Psoas muscle (tissue), 7 donors: ENCODE measurements at regions not wholly inside any gene's neighbourhood (a gene's known extent, or its start where the extent isn't known, plus 50 kb on each side); places are given as distances from the start of the nearest gene placed in this dataset.
A peak's percentile ranks its signal among the peaks of the same experiment; 100 is the strongest.
"Not testable (repeated sequence)": the region's sequence is repeated elsewhere in the genome, so short reads cannot be mapped to it uniquely, and the experiment has no call there.

ENCODE experiments used
- ATAC-seq, 4 donors: fragments of 200-7000 bp; cut with Tn5 transposase; one replicate each; pipeline ENCODE4 v1.9.1; 2020; ENCODE audit warnings: moderate library complexity in 3 of 4, mild to moderate bottlenecking in 2 of 4
- DNase-seq, 2 donors: peaks; one replicate each; pipeline ENCODE4 v3.0.0-alpha.2; 2020
- H3K27ac ChIP-seq: fragments of 200-600 bp; one replicate; pipeline ENCODE4 v1.8.0; 2022
- H3K27me3 ChIP-seq, 3 donors: fragments of 200-600 bp in 1 of 3; one replicate each; pipeline versions ENCODE4 v1.6.1 to v1.8.0; 2013 to 2022; ENCODE audit warnings: low read length in 2 of 3, mild to moderate bottlenecking in 2 of 3, moderate library complexity in 1 of 3; ENCODE audit not compliant: insufficient read depth in 3 of 3
- H3K36me3 ChIP-seq, 2 donors: fragments of 200-600 bp in 1 of 2; one replicate each; pipeline versions ENCODE4 v1.6.1 to v1.8.0; 2013 to 2022; ENCODE audit warnings: low read depth in 1 of 2, mild to moderate bottlenecking in 1 of 2, moderate library complexity in 1 of 2; ENCODE audit not compliant: insufficient read depth in 1 of 2
- H3K4me1 ChIP-seq: fragments of 200-600 bp; one replicate; pipeline ENCODE4 v1.8.0; 2022
- H3K4me3 ChIP-seq: fragments of 200-600 bp; one replicate; pipeline ENCODE4 v1.8.0; 2022; ENCODE audit warnings: mild to moderate bottlenecking
- H3K9me3 ChIP-seq: fragments of 200-600 bp; one replicate; pipeline ENCODE4 v1.8.0; 2022
- CTCF ChIP-seq: fragments of 200-600 bp; IDR thresholded peaks from one replicate; pipeline ENCODE4 v1.8.0; 2022; ENCODE audit warnings: antibody characterized with exemption
- WGBS, 3 donors: extraction: QIAGEN DNeasy Blood & Tissue Kit; methylation state at CpG; one replicate each; pipeline versions ENCODE4 v1.1.6 to v1.1.7; 2013; 5-methylcytosine and 5-hydroxymethylcytosine counted together
- intact Hi-C, 2 donors: fragments of 100-400 bp; cut with DNase I; formaldehyde crosslinking; loops; one replicate each; pipeline versions ENCODE4 v1.11.0 to v1.14.2; 2022
- donor health status: healthy with polysubstance abuse.
- donor health status: DM: no; HTN: no; CAD: no; lungs with moderate emphysema.
- donor health status: Bipolar disorder and iron deficiency.
- donor health status: healthy.
- donor health status: DM: yes; HTN: yes; CAD: no.
- donor health status: DM: no; HTN: no; CAD: no.
- donor health status: DM: yes; HTN: yes; CAD: no.

- Histone ChIP-seq H3K36me3 (no peaks in the 10 kb centered on the region), H3K9me3 (no peaks in the 10 kb centered on the region), H3K4me1 (peaks cover 11% of the 10 kb centered on the region), H3K27me3 (no peaks in the 10 kb centered on the region), H3K27ac (no peak overlapping the region), H3K4me3 (no peak overlapping the region)
- ATAC-seq (no peak), DNase-seq (no peak)
- intact Hi-C loops, result no loop called here
- WGBS, 3 donors, result 48 to 57% (median 56%) methylated on average over 2 of the region's 2 CpGs
- no peak for TF ChIP-seq CTCF
Measured at GRCh38 chr11:123318623-123319022, 111.4 kb upstream of the GRAMD1B start.

DNA sequence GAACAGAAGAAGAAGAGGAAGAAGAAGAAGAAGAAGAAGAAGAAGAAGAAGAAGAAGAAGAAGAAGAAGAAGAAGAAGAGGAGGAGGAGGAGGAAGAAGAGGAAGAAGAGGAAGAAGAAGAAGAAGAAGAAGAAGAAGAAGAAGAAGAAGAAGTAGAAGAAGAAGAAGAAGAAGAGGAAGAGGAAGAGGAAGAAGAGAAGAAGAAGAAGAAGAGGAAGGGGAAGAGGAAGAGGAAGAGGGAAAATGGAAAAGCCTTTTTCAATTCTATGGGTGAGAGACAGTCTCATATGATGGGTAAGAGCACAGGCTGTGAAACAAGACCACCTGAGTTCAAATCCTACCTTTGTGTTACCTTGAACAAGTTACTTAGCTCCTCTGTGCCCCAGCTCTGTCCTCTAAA, 111.9 kb upstream of the GRAMD1B start:
- H3K9me3 ChIP-seq, H3K4me3 ChIP-seq, intact Hi-C loops, H3K27ac ChIP-seq, H3K36me3 ChIP-seq, ATAC-seq, DNase-seq, H3K27me3 ChIP-seq: not testable (repeated sequence)
- peaks cover 11% of the 10 kb centered on the region for H3K4me1 ChIP-seq

DNA sequence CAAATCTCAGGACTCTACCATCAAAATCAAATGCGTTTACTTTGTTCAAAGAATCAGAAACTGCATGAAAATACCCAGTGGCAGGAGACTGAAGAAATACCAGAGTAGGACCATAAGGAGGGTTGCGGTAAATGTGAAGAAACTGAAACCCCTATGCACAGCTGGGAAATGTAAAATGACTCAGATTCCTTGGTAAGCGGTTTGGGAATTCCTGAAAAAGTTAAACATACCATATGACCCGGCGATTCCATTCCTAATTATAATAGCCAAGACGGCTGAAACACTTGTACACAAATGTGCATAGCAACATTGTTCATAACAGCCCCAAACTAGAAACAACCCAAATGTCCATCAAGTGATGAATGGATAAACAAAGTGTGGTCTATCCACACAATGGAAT, 114.1 kb upstream of the GRAMD1B start:
- Histone ChIP-seq H3K27ac (no peak overlapping the region), H3K4me3 (no peak overlapping the region), H3K9me3 (no peaks in the 10 kb centered on the region), H3K36me3 (no peaks in the 10 kb centered on the region), H3K27me3 (no peaks in the 10 kb centered on the region), H3K4me1 (peaks cover 11% of the 10 kb centered on the region)
- intact Hi-C loops, result no loop called here
- TF ChIP-seq CTCF, result no peak
- DNase-seq, result no peak
- ATAC-seq, result no peak
- WGBS, 3 donors, result 78 to 85% (median 84%) methylated on average over 6 of the region's 6 CpGs

GRCh38 chr11:123314972-123315371, 115.1 kb upstream of the GRAMD1B start:
- H3K9me3 ChIP-seq, result no peaks in the 10 kb centered on the region
- ATAC-seq (peak; percentile 47 to 99 (median 96)), DNase-seq (peak; percentile 18 to 71)
- intact Hi-C loops, result no loop called here
- H3K4me3 ChIP-seq, result no peak overlapping the region
- no peak for TF ChIP-seq CTCF
- peaks cover 11% of the 10 kb centered on the region for H3K4me1 ChIP-seq
- 16 to 26% (median 24%) methylated on average over 11 of the region's 11 CpGs for WGBS, 3 donors
- no peaks in the 10 kb centered on the region for H3K27me3 ChIP-seq
- H3K36me3 ChIP-seq, result no peaks in the 10 kb centered on the region
- no peak overlapping the region for H3K27ac ChIP-seq

- 62 to 68% (median 64%) methylated on average over 5 of the region's 5 CpGs for WGBS, 3 donors
- Histone ChIP-seq H3K27ac (no peak overlapping the region), H3K4me1 (peaks cover 14% of the 10 kb centered on the region), H3K27me3 (no peaks in the 10 kb centered on the region), H3K4me3 (no peak overlapping the region), H3K36me3 (no peaks in the 10 kb centered on the region), H3K9me3 (no peaks in the 10 kb centered on the region)
- intact Hi-C loops, result no loop called here
- DNase-seq (no peak), ATAC-seq (no peak)
- TF ChIP-seq CTCF, result no peak
Measured at GRCh38 chr11:123313262-123313661, 116.8 kb upstream of the GRAMD1B start.
